OCI-LY3 (cell line): ENCODE measurements at regions not wholly inside any gene's neighbourhood (a gene's known extent, or its start where the extent isn't known, plus 50 kb on each side); places are given as distances from the start of the nearest gene placed in this dataset.

Experiments
- EZH2phosphoT487 ChIP-seq: fragments of 200-600 bp; shearing (Covaris generic); IDR thresholded peaks from 2 replicates; pipeline ENCODE4 v1.6.1; 2018; ENCODE audit warnings: antibody characterized with exemption, mixed run types, low read depth
- TF ChIP-seq, protein P1 (sequence below): fragments of 200-600, 300-600 bp; sonication (generic); IDR thresholded peaks from 2 replicates; pipeline ENCODE4 v1.5.1; 2014; ENCODE audit warnings: antibody characterized with exemption, low read length, low read depth

- TF ChIP-seq, protein P1, sequence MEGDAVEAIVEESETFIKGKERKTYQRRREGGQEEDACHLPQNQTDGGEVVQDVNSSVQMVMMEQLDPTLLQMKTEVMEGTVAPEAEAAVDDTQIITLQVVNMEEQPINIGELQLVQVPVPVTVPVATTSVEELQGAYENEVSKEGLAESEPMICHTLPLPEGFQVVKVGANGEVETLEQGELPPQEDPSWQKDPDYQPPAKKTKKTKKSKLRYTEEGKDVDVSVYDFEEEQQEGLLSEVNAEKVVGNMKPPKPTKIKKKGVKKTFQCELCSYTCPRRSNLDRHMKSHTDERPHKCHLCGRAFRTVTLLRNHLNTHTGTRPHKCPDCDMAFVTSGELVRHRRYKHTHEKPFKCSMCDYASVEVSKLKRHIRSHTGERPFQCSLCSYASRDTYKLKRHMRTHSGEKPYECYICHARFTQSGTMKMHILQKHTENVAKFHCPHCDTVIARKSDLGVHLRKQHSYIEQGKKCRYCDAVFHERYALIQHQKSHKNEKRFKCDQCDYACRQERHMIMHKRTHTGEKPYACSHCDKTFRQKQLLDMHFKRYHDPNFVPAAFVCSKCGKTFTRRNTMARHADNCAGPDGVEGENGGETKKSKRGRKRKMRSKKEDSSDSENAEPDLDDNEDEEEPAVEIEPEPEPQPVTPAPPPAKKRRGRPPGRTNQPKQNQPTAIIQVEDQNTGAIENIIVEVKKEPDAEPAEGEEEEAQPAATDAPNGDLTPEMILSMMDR = peak; percentile 84
- no peak for TF ChIP-seq EZH2phosphoT487
Measured at GRCh38 chr2:173448938-173449471, 94.3 kb downstream of the CDCA7 start.
